Brain pericyte (primary cell): ENCODE measurements at regions not wholly inside any gene's neighbourhood (a gene's known extent, or its start where the extent isn't known, plus 50 kb on each side); places are given as distances from the start of the nearest gene placed in this dataset.
"Not testable (repeated sequence)": the region's sequence is repeated elsewhere in the genome, so short reads cannot be mapped to it uniquely, and the experiment has no call there.

Experiments used
- DNase-seq: peaks from one replicate; pipeline ENCODE4 v3.0.0-alpha.2; 2012; ENCODE audit warnings: low read depth, low spot score

DNA sequence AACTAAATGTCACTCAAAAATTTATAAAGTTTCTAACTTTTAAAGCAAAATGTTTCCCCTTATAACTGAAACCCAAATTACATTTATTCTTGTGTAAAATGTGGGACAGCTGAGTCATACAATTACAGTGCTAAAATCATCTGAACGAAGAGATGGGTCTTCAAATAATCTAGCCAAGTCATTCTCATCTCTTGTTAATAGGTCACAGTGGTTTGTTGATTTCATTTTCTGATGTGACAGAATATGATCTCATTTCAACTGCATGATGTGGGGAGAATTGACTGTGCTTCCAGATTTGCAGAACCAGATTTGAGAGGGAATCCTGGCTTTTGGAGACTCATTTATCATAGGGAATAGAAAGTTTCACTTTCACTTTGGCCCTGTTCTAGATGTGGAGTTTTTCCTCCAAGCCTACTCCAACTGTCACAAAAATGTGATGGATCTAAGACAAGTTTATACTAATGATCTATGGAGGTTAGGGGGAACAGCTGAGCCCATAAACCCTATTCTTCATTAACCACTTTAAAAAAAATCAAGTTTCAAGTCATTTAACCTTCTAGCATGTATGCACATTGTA, 685.0 kb downstream of the PDCD6IP start:
- DNase-seq, result no peak

- DNase-seq, result no peak
These were observed 705.9 kb downstream of the PDCD6IP start for GRCh38 chr3:34504366-34504765.

DNA sequence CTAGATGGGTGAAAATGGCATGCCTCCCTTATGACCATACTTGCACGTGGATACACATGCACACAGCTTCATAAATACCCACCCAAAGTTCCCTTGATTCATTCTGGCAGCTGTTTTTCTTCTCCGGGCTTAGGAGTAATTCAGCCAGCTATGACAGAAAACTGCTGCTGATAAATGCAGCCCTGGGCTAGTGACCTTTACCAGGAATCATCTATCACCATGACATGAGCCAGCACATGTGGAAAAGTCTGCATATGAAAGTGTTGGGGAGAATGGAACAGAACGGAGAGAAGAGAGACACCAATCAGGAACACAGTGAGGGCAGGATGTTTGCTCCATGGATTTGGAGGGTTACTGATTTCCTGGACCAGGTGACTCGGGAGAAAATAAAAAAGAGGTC, 706.3 kb downstream of the PDCD6IP start:
- no peak for DNase-seq

GRCh38 chr3:34508732-34509131, 710.3 kb downstream of the PDCD6IP start:
- DNase-seq, result no peak

DNA sequence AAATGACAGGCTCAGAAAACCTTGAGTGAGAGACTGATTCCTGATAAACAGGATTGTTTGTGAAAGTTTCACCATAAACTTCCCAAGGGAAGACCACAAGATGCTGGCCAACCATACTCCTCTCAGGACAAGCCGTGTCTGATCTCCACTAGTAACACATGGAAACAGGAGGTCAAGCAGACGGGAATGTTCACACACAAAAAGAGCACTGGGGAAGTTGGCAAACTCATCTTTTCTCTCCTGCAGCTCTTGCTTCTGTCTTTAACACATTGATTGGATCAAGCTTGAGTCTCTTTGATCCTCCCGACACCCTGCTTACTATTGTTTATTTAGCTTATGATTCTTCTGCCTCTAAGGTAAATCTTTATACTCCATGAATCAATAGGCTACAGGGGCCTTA, 713.5 kb downstream of the PDCD6IP start:
- no peak for DNase-seq

- not testable (repeated sequence) for DNase-seq
These were observed 720.6 kb downstream of the PDCD6IP start for GRCh38 chr3:34519008-34519407.

DNA sequence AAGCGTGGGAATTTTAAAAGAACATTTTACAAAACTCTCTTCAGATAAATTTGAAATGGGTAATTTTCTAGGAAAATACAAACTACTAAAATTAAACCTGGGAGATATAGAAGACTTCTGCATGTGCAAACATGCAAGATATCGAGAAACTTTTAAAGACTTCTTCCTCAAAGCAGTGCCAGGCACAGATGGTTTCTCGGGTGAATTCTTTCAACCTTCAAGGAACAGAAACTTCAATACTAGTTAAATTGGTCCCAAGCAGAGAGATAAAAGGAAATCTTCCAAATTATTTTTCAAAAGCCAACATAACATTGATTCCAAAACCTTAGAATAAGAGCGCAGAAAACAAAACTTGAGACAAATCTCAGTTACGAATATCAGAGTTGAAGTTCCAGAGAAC, 732.7 kb downstream of the PDCD6IP start:
- no peak for DNase-seq

GRCh38 chr3:34533451-34533850, 735.0 kb downstream of the PDCD6IP start:
- DNase-seq, result no peak

DNA sequence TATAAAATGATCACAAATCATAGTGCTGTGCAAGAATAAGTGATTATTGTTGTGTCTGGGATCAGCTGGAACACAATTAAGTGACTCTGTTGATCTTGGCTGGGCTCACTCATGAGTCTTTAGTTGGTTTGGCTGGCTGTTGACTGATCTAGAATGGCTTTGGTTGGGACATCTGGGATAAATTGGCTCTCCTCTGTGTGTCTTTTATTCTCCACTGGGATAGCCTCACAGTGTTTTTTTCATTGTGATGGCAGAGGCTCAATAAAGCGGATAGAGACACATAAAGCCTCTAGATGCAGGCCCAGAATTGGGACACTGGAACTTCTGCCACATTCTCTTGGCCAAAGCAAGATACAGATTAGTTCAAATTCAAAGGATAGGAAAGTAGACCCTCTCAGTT, 735.6 kb downstream of the PDCD6IP start:
- no peak for DNase-seq

DNA sequence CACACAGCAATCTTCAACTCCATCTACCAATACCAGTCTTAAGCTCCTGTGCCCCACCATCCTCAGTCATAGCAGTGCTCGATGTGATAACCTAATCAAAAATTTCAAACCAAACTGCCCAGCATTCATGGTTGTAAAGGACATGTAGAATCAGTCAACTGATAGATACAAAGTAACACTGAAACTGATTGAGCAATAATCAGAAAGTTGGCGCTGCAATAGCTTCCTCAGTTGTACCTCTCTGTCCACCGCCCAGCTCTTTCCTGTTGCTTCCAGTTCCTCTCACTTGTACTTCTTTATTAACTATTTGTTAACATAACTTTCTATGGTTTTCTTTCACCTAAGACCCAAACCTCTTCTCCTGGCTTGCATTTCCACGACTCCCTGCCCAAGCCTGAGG, 745.7 kb downstream of the PDCD6IP start:
- DNase-seq, result no peak

DNA sequence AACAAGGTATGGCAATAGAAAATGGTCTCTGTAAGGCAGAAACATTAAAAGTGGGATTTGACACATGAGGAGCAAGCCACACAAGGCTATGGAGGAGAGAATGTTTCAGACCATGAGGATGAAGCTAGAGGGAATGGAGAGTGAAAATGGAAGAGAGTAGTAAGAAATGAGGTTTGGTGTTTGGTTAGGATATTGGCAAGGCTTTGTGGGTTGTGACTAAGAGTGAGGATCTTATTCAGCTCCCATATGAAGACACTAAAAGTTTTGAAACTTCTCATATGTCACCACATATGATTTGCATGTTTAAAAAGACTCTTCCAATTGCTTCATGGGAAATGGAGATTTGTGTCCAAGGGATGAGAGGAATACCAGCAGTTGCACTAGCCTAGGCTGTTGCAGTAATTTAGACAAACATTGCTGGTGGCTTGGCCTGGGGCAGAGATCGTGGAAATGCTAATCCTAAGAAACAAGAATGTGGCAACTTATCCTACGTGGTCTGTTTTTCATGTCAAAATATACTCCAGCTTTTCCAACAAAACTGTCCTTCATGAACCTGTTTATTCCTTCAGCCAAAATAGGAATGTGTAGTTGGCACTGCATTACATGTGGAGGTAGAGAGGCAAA, 749.0 kb downstream of the PDCD6IP start:
- no peak for DNase-seq

DNA sequence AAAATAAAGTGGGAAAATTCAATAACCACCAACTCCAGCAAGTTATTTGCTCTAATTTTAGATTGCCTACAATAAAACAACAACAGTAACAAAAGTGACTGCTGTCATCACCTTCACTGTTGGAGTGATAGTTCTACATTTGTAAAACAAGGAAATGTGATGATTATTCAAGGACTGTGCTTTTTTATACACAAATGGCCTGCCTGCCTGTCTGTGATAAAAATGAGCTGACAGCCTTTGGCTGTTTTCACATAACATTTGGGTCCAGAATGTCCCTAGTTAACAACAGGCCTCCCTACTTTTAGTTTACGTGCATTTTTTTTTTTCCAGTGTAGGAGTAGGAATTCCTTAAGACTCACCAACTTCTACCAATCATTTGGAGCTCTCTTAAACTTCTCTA, 768.8 kb downstream of the PDCD6IP start:
- no peak for DNase-seq

DNA sequence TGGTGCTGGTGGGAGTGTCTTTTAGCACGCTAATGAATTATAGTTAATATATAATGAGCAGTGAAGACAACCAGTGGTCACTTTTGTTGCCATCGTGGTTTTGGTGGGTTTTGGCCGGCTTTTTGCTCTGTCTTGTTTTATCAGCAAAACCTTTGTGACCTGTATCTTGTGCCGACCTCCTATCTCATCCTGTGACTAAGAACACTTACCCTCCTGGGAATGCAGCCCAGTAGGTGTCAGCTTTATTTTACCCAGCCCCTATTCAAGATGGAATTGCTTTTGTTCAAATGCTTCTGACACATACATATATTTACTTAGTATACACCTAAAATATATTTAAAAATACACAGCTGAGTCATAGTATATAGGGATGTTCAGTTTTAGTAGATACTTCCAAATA, 770.3 kb downstream of the PDCD6IP start:
- DNase-seq, result no peak

GRCh38 chr3:34569437-34569836, 771.0 kb downstream of the PDCD6IP start:
- DNase-seq, result no peak

GRCh38 chr3:34570916-34571705, 772.7 kb downstream of the PDCD6IP start:
- no peak for DNase-seq

DNA sequence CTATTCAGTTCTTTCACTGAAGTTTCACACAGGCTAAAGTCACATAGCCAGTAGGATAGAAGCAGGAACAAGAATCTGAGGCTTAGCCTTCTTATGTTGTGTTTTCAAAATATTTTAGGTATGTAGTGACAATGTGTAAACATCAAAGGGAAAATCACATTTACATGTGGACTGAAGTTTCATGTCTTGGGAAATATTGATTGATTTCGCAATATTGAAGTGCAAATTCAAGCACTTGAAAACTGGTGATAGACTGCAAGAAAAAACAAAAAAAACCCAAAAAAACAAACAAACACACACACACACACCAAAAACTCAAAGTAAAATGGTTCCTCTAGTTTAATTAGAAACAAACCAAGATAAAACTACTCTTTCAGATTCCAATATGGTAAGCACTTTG, 773.3 kb downstream of the PDCD6IP start:
- no peak for DNase-seq

DNA sequence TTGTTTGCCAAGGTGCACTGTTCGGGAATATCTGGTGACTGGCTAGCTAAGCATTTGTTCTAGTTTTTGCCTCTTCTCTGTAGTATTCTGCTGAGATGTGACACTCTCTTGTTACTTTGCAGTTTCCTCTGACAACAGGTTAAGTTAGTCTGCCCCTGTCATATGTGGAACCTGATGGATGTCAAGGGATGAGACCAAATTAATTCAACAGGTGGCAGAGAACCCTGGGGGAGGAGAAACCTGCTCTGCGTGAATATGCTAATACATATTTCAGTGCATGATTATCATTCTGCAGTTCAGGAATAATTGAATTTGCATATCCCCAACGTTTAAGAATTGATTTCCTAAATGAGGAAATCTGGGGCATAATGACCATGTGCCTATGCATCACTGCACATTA, 777.3 kb downstream of the PDCD6IP start:
- no peak for DNase-seq

DNA sequence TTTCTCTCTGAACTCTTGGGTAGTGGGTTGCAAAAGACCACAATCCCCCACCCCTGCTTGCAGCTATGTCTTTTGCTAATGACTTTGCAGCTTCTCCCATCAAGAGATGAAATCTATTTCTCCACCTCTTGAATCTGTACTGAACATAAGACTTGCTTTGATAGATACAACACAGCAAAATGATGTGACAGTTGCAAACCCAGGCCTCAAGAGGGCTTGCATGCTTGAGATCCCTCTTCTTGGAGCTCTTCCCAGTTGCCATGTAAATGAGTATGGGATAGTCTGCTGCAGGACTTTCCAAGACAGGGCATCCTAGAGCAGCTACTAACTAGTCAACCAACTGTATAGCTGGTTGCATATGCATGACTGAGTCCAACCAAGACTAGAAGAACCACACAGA, 783.6 kb downstream of the PDCD6IP start:
- DNase-seq, result no peak

DNA sequence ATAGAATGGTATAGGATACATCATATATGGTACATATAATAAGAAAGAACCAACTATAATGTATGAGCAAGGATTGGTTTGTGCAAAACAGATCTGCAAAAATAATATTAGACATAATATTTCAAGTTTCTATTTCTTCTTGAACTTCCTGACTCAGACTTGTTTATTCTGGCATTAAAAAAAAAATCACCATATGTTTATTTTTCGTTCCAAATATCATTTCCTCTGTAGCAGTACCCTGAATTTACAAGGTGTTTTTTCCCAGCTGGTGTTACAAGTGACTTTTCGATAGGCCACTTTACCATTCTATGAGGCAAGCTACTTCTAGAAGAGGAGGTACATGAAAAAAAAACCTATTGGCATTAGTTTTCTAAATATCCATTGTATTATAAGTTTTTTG, 785.0 kb downstream of the PDCD6IP start:
- DNase-seq, result no peak

GRCh38 chr3:34584971-34585370, 786.5 kb downstream of the PDCD6IP start:
- no peak for DNase-seq

GRCh38 chr3:34599595-34599994, 801.2 kb downstream of the PDCD6IP start:
- no peak for DNase-seq

DNA sequence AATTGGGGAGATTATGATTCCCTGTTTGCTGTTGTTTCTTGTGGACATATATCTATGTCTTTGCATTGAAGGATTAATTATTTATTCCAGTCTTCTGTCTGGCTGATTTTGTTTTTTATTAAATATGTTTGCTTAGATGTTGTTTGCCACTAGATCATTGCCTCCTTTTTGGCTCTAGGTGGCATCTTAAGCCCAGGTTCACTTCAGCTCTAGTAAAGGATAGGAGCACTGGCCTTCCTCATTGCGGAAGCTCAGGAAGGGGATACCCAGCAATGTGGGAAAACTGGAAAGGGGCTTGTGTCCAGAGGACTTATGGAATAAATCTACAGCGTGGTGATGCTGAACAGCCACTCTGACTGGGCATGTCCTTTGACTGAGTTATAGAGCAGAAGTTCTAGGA, 821.6 kb downstream of the PDCD6IP start:
- DNase-seq, result no peak

DNA sequence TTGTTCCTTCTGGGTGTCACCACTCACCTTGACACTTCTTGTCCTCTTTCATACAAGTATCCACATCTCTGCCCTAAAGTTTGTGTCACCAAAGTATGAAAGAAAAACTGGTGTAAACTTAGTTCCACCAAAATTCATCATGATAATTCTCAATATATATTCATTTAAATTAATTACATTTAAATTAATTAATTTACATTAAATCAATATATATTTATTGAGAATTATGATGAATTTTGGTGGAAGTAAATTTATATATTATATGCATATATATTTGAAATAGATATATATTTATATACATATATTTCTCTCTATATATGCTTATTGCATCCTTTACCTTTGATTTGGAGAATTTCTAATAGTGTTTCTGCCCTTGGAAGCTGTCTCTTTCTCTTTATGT, 828.3 kb downstream of the PDCD6IP start:
- DNase-seq, result no peak
